G401 (cell line): ENCODE measurements at regions not wholly inside any gene's neighbourhood (a gene's known extent, or its start where the extent isn't known, plus 50 kb on each side); places are given as distances from the start of the nearest gene placed in this dataset.

ENCODE experiments used
- DNase-seq: peaks from one replicate; pipeline ENCODE4 v3.0.0-alpha.2; 2015; ENCODE audit warnings: low spot score
- in situ Hi-C: cut with HindIII; loops from 2 replicates; pipeline ENCODE4 v1.10.0; 2016; ENCODE audit warnings: low sequenced_read_pairs, mixed read lengths

- in situ Hi-C loops = no loop called here
Observed at GRCh38 chr6:22899426-22899825, 330.1 kb downstream of the HDGFL1 start.

GRCh38 chr6:22903826-22904225 lies 334.5 kb downstream of the HDGFL1 start:
- in situ Hi-C loops = no loop called here
- no peak for DNase-seq

More at GRCh38 chr6:22899426-22899825, 330.1 kb downstream of the HDGFL1 start:
- no peak for DNase-seq

DNA sequence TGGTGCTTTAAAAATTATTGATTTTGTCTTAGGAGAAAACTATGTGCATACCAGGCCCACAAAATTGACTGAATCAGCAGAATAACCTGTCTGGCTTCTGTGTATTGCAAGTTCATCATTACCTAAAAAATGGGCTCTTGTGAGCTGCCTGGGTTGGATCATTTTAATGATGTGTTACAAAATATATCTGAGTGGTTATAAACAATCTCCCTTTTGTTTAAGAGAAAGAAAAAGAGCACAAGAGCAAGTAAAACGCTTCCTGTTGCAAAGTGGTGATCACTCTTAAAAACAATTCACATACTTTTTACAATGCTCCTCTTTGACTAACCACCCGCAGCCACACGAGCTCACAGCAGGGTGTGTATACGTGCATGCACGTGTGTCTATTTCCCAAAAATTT lies 335.1 kb downstream of the HDGFL1 start:
- in situ Hi-C loops = no loop called here
- DNase-seq = no peak

- in situ Hi-C loops = no loop called here
- no peak for DNase-seq
Observed at GRCh38 chr6:22906091-22906549, 336.8 kb downstream of the HDGFL1 start.

- no peak for DNase-seq
- in situ Hi-C loops = no loop called here
Observed at GRCh38 chr6:22907085-22907484, 337.7 kb downstream of the HDGFL1 start.

- DNase-seq = no peak
- in situ Hi-C loops = no loop called here
Observed at GRCh38 chr6:22910370-22910769, 341.0 kb downstream of the HDGFL1 start.

DNA sequence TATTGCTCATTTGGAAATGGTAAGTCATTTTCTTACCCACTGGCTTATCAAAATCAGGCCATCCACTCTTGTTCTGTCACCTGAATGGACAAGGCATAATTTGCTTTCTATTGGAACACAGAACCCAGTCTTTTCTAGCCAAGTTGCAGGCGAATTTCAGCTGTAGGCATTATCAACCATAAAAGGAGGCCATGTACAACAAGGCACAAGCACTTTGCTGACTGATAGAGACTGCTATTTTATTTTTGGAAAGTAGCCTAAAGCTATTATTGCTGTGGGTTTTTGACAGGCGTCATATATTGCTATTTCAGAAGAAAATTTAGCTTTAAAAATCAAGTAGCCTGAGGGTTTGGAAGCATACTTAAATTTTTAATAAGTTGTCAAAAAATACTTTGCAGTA lies 344.2 kb downstream of the HDGFL1 start:
- in situ Hi-C loops = no loop called here
- DNase-seq = no peak

DNA sequence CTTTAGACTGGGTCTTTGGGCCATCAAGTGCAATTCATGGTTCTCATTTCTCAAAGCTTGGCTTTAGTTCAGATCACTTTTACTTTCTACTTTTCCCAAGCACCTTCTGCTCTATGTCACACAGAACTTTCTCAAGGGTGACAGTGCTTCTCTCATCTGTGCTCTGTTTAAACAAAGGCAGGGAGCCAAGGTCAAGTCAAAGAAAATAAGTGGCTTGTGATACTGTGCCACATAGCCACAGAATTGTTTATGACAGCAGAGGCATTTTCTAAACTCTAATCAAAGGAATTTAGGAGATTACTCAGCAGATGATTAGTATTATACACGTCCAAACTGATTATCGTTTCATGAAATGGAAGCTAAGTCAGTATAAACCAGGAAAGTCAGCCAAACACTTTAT lies 348.0 kb downstream of the HDGFL1 start:
- no peak for DNase-seq
- in situ Hi-C loops = no loop called here

DNA sequence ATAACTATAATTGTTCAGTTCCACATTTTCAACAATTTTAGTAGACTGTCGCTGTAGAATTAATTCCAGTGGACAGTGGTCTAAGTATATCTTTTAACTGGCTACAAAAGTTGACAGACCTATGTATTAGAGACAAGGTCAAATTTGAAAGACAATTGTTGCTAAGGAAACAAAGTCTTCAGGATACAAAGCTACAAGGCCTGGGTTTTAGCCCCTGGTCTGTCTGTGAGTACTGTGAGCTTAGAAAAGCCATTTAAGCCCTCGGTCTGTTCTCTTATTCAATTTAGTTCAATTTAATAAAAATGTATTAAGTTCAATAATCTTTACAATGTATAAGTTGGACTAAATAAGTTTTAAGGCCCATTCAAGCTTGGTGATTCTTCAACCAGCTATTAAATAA lies 352.5 kb downstream of the HDGFL1 start:
- in situ Hi-C loops = no loop called here
- no peak for DNase-seq

GRCh38 chr6:22925304-22925835 lies 356.0 kb downstream of the HDGFL1 start:
- DNase-seq = no peak
- in situ Hi-C loops = no loop called here

DNA sequence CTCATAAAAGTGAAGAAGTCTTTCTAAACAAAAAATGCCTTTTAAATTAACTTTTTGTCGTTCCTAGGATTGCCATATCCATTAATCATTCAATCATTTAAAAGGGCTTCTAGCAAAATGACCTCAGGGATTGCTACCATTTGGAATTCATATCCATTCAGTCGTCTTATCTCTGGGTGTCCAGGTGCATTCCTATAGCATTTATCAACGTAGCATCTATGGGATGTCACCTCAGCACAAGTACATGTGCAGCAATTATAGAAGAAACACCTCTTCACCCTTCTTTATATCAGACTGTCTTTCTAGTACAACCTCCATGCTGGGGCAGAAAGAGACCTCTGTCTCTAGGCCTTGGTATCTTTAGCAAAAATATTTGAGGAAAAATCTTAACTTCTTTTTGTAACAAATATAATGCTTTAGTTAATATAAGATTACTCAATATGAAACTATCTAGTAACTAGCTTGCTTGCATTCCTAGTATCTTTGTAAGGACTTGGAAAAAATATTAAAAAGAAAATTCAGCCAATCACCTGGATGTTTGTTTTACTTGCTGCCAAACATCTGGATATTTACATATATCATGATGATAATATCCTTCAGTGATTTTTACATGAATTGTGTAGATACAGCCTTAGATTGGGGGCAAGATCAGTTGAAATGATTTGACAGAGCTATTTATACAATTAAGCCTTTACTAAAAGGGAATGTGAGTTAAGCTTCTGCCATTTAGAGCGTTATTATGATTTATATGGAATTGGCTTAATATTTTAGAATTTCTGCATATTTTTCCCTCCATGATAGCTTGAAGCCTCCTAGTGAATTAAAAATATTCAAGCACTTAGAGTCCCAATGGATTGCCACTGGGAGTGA lies 356.8 kb downstream of the HDGFL1 start:
- in situ Hi-C loops = no loop called here

DNA sequence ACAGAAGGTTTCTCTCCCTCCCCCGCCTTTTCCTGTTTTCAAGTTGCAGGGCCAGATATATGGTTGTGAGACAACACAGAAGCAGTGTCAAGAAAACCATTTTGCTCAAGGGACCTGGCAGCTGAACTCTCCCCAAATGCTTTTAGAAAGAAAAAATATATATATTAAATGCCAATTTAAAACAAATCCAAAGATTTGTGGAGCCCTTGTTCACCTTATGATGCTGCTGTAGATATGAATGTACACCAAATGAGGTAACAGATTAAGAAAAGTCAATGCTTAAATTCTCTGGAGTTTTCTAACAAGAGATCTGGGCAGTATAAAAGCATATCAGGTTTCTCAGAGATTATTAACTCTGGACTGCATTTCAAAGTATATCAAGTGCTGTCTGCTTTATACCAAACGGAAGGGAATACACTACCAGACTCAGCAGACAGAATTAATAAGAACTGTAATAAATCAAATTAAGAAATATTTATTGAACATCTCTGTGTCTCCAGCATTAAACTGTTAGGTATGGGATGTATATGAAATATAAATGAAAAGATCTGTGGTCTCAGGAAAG lies 357.5 kb downstream of the HDGFL1 start:
- no peak for DNase-seq
- in situ Hi-C loops = no loop called here

More for the DNA sequence above, 356.8 kb downstream of the HDGFL1 start:
- DNase-seq = no peak

- DNase-seq = peak; percentile 79
- in situ Hi-C loops = no loop called here
Observed at GRCh38 chr6:22928775-22929174, 359.4 kb downstream of the HDGFL1 start.

DNA sequence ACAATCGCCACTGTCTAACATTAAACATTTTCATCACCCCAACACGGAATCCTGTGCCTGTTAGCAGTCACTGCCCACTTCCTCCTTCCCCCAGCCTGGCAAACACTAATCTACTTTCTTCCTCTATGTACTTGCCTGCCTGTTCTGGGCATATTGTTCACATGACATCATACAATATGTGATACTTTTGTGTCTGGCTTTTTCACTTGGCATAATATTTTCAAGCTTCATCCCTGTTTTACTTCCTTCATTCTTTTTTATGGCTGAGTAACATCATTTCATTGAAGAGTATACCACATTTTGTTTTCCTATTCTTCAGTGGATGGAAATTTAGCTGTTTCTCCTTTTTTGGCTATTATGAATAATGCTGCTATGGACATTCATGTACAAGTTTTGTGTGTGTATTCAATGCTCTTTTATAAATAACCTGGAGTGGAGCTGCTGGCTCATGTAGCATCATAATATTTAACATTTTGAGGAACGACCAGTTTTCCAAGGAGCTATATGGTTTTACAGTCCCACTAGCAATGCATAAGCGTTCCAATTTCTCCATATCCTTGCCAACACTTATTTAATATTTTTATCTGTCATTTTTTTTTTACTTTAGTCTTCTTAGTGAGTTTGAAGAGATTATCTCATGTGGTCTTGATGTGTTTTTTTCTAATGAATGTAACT lies 360.1 kb downstream of the HDGFL1 start:
- in situ Hi-C loops = no loop called here
- DNase-seq = peak; percentile 20

- no peak for DNase-seq
- in situ Hi-C loops = no loop called here
Observed at GRCh38 chr6:22940581-22941290, 371.4 kb downstream of the HDGFL1 start.

DNA sequence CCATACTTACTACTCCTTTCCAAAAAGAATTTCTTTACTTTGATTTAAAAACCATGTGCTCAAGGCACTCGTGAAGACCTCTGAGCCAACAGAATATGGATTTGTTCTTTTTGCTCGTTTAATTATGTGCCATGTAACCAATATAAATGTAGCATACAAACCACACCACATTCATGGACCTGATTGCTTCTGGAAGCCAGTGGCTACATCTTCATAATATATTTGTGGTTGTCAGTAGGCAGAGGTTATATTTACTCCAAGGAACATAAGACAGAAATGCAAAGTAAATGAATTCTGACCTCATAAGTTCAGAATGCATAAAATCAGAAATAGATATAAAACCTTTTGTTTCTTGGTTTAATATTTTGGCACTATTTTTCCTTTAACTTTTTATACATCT lies 373.0 kb downstream of the HDGFL1 start:
- in situ Hi-C loops = no loop called here
- no peak for DNase-seq

GRCh38 chr6:22943327-22943726 lies 374.0 kb downstream of the HDGFL1 start:
- DNase-seq = no peak
- in situ Hi-C loops = no loop called here

DNA sequence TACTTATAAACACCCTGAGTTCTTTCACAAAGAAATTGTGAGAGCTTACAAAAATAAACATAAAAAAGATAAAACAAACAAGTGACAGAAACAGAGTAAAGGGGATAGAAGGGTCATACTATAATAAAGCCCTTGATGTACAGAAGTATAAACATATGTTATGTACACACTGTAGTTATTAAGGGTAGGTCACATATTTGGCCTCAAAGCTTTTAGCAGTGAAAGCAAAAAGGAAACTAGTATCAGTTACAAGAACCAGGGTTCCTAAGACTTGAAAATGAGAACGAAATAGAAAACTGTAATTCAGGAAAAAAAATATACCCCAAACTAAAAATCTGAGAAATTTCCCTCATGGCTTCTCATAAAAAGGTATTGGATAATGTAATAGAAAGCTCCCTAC lies 380.6 kb downstream of the HDGFL1 start:
- in situ Hi-C loops = no loop called here
- DNase-seq = no peak

DNA sequence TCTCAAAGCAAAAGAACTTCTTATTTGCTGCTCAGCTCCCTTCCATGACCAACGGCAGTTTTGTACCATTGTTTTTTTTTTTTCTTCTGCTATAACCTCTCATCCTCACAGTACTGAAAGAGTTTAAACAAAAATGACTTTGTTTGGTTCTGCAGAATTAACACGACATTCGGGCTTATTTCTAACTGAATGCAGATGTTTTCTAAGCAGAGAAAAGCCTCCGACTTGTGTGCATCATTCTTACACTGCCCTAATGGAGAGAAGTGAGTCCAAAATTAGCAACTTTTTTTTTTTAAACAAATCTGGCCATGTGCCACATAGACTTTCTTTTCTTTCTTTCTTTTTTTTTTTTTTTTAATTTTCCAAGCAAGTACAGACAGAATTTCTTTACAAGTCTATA lies 382.7 kb downstream of the HDGFL1 start:
- no peak for DNase-seq
- in situ Hi-C loops = no loop called here
